ENCODE measurements at regions not wholly inside any gene's neighbourhood (a gene's known extent, or its start where the extent isn't known, plus 50 kb on each side); places are given as distances from the start of the nearest gene placed in this dataset.

GRCh38 chr10:36187380-36188079, 545.4 kb upstream of the FZD8 start:
- no peak for TF ChIP-seq CTCF (IDR thresholded peaks at IDR 0.05; ENCODE audit: low read depth, low read length)
- TF ChIP-seq EZH2phosphoT487 (IDR thresholded peaks at IDR 0.05; ENCODE audit: low read depth): no peak

All from OCI-LY3 (cell line).